ENCODE measurements at regions not wholly inside any gene's neighbourhood (a gene's known extent, or its start where the extent isn't known, plus 50 kb on each side); places are given as distances from the start of the nearest gene placed in this dataset.
"Not testable (repeated sequence)": the region's sequence is repeated elsewhere in the genome, so short reads cannot be mapped to it uniquely, and the experiment has no call there.

DNA sequence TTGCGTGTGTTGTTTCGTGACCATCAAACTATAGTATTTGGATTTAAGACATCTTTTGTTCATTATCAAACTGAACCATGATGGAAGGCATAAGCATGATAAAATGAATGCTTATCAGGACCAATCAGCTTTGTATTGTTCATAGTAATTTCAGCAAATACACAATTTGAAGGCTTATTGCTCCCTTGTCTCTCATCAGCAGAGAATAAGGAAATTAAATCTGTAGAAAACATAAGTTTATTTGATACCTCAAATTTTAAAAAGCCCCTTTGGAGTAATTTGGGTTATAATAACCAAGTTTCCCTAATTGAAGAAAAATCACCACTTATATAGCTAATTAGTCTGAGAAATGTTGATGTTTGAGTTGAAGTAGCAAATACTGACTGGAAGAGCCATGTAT lies 705.7 kb downstream of the NUP35 start:
- intact Hi-C loops (cut with DNase I; ENCODE audit: low total_unique reads), result no loop called here
- WGBS, 5 donors, result 63 to 75% (median 68%) methylated on average over 2 of the region's 2 CpGs
- peaks cover 8 to 23% (median 19%) of the 10 kb centered on the region in 4 donors for H3K9me3 ChIP-seq

DNA sequence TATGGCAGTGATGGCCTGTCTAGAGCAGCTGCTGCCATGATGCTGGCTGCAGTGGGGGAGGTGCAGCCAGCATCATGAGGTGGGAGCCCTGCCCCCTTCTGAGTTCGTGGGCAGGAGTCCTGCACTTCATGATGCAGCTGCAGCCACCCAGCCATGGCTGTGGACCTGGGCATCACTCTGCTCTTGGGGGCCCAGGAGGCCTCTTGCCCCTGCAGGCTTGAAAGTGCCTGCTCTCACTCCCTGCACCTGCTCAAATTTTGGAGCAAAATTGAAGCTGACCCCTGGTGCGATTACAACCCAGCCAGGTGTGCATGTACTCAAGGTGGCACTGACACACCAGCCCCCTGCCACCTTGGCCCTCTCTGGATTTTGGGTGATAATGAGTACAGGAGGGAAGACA lies 712.9 kb downstream of the NUP35 start:
- no peaks in the 10 kb centered on the region for H3K36me3 ChIP-seq
- H3K4me1 ChIP-seq, result no peaks in the 10 kb centered on the region
- intact Hi-C loops (cut with DNase I; ENCODE audit: low total_unique reads), result no loop called here
- WGBS, 5 donors, result 61 to 74% (median 70%) methylated on average over 2 of the region's 2 CpGs; no CpG with 5 or more reads in 1 of the 5 donors
- no peaks in the 10 kb centered on the region for H3K27me3 ChIP-seq
- DNase-seq, result no peak
- H3K9me3 ChIP-seq, result peaks cover 0 to 40% (median 2%) of the 10 kb centered on the region in 4 donors
- H3K4me3 ChIP-seq, result no peak overlapping the region
- TF ChIP-seq POLR2AphosphoS5 (IDR thresholded peaks at IDR 0.05), result no peak
- no peak for TF ChIP-seq POLR2A (IDR thresholded peaks at IDR 0.05)
- TF ChIP-seq, protein P1, sequence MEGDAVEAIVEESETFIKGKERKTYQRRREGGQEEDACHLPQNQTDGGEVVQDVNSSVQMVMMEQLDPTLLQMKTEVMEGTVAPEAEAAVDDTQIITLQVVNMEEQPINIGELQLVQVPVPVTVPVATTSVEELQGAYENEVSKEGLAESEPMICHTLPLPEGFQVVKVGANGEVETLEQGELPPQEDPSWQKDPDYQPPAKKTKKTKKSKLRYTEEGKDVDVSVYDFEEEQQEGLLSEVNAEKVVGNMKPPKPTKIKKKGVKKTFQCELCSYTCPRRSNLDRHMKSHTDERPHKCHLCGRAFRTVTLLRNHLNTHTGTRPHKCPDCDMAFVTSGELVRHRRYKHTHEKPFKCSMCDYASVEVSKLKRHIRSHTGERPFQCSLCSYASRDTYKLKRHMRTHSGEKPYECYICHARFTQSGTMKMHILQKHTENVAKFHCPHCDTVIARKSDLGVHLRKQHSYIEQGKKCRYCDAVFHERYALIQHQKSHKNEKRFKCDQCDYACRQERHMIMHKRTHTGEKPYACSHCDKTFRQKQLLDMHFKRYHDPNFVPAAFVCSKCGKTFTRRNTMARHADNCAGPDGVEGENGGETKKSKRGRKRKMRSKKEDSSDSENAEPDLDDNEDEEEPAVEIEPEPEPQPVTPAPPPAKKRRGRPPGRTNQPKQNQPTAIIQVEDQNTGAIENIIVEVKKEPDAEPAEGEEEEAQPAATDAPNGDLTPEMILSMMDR (IDR thresholded peaks at IDR 0.05), result no peak
- no peak for TF ChIP-seq EP300 (IDR thresholded peaks at IDR 0.05)
- H3K27ac ChIP-seq, result no peak overlapping the region

More for the DNA sequence above, 705.7 kb downstream of the NUP35 start:
- Histone ChIP-seq H3K36me3 (no peaks in the 10 kb centered on the region), H3K4me1 (no peaks in the 10 kb centered on the region), H3K27ac (no peak overlapping the region), H3K27me3 (no peaks in the 10 kb centered on the region), H3K4me3 (no peak overlapping the region)
- TF ChIP-seq, protein P1 (IDR thresholded peaks at IDR 0.05), result no peak
- TF ChIP-seq POLR2A (IDR thresholded peaks at IDR 0.05) (no peak), EP300 (IDR thresholded peaks at IDR 0.05) (no peak), POLR2AphosphoS5 (IDR thresholded peaks at IDR 0.05) (no peak)
- DNase-seq, result no peak

DNA sequence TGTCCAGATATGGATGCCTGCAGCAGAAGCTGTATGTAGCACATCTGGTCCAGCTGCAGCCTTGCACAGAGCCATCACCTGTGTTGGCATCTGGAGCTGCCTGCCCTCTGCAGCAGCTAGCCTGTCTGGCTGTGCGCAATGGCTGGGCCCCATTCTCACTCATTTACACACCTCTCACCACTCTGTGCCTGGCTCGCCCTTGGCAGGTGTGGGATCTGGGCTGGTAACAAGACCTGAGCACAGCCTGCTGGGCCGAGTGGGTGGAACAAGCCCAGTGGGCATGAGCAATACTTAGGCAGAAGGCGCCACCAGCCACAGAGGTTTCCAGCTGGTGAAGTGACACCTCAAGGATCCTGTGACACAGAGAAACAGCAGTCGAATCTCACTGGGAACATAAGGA lies 714.1 kb downstream of the NUP35 start:
- TF ChIP-seq, protein P1 (IDR thresholded peaks at IDR 0.05), result no peak
- TF ChIP-seq EP300 (IDR thresholded peaks at IDR 0.05) (no peak), POLR2AphosphoS5 (IDR thresholded peaks at IDR 0.05) (no peak)
- H3K27ac ChIP-seq, result no peak overlapping the region
- H3K4me3 ChIP-seq, result no peak overlapping the region
- H3K9me3 ChIP-seq, result peaks cover 0 to 44% (median 3%) of the 10 kb centered on the region in 4 donors
- DNase-seq, result no peak
- 82 to 90% (median 87%) methylated on average over 5 of the region's 5 CpGs for WGBS, 5 donors
- H3K36me3 ChIP-seq, result no peaks in the 10 kb centered on the region
- H3K27me3 ChIP-seq, result no peaks in the 10 kb centered on the region
- no peaks in the 10 kb centered on the region for H3K4me1 ChIP-seq
- intact Hi-C loops (cut with DNase I; ENCODE audit: low total_unique reads), result no loop called here

DNA sequence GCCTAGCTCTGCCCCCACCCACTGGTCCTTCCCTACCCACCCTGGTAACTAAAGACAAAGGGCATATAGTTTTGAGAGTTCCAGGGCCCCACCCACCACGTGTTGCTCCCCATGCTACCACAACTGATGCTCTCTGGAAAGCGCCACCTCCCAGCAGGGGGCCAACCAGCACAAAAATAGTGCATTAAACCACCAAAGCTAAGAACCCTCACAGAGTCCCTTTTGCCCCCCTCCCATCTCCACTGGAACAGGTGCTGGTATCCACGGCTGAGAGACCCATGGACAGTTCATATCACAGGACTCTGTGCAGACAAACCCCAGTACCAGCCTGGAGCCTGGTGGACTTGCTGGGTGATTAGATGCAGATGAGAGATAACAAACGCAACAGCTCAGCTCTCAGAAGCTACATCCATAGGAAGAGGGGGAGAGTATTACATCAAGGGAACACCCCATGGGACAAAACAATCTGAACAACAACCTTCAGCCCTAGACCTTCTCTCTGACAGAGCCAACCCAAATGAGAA lies 715.9 kb downstream of the NUP35 start:
- intact Hi-C loops (cut with DNase I; ENCODE audit: low total_unique reads), result no loop called here
- peaks cover 0 to 44% (median 3%) of the 10 kb centered on the region in 4 donors for H3K9me3 ChIP-seq
- 46 to 71% (median 58%) methylated on average over 3 to 4 of the region's 4 CpGs for WGBS, 5 donors
- H3K27ac ChIP-seq, result no peak overlapping the region
- no peak for DNase-seq
- no peaks in the 10 kb centered on the region for H3K4me1 ChIP-seq
- H3K27me3 ChIP-seq, result no peaks in the 10 kb centered on the region
- TF ChIP-seq, protein P1 (IDR thresholded peaks at IDR 0.05), result no peak
- TF ChIP-seq POLR2AphosphoS5 (IDR thresholded peaks at IDR 0.05) (no peak), EP300 (IDR thresholded peaks at IDR 0.05) (no peak), POLR2A (IDR thresholded peaks at IDR 0.05) (no peak)
- H3K36me3 ChIP-seq, result no peaks in the 10 kb centered on the region
- H3K4me3 ChIP-seq, result no peak overlapping the region

DNA sequence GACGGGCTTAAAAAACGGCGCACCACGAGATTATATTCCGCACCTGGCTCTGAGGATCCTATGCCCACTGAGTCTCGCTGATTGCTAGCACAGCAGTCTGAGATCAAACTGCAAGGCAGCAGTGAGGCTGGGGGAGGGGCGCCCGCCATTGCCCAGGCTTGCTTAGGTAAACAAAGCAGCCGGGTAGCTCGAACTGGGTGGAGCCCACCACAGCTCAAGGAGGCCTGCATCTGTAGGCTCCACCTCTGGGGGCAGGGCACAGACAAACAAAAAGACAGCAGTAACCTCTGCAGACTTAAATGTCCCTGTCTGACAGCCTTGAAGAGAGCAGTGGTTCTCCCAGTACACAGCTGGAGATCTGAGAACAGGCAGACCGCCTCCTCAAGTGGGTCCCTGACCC lies 725.6 kb downstream of the NUP35 start:
- H3K27ac ChIP-seq; DNase-seq; H3K36me3 ChIP-seq; H3K4me3 ChIP-seq; H3K4me1 ChIP-seq; H3K27me3 ChIP-seq; H3K9me3 ChIP-seq; intact Hi-C loops (cut with DNase I; ENCODE audit: low total_unique reads): not testable (repeated sequence)
- 62 to 86% (median 68%) methylated on average over 8 to 11 of the region's 11 CpGs for WGBS, 5 donors
